Fibroblast of mammary gland (primary cell): ENCODE measurements at regions not wholly inside any gene's neighbourhood (a gene's known extent, or its start where the extent isn't known, plus 50 kb on each side); places are given as distances from the start of the nearest gene placed in this dataset.

Experiments
- DNase-seq: peaks from one replicate; pipeline ENCODE4 v3.0.0-alpha.2; 2010; ENCODE audit warnings: low read depth
- H3K4me3 ChIP-seq: 2 replicates; pipeline ENCODE4 v1.5.1; 2011; ENCODE audit warnings: low read depth, mild to moderate bottlenecking, low read length, moderate library complexity; ENCODE audit not compliant: control insufficient read depth
- CTCF ChIP-seq: conservative IDR thresholded peaks from 2 replicates; pipeline ENCODE4 v1.5.1; 2011; ENCODE audit warnings: low read depth, low read length, inconsistent platforms; ENCODE audit not compliant: control insufficient read depth, insufficient read depth

GRCh38 chr6:69593706-69594105 lies 203.1 kb downstream of the LMBRD1 start:
- no peak for TF ChIP-seq CTCF
- no peak for DNase-seq
- H3K4me3 ChIP-seq: no peak overlapping the region

GRCh38 chr6:69589626-69590025 lies 207.2 kb downstream of the LMBRD1 start:
- no peak overlapping the region for H3K4me3 ChIP-seq
- TF ChIP-seq CTCF: no peak
- no peak for DNase-seq

- TF ChIP-seq CTCF: no peak
Observed at GRCh38 chr6:69584913-69585729, 211.7 kb downstream of the LMBRD1 start.

GRCh38 chr6:69584536-69584912 lies 212.3 kb downstream of the LMBRD1 start:
- H3K4me3 ChIP-seq: no peak overlapping the region
- no peak for TF ChIP-seq CTCF
- DNase-seq: no peak

More at GRCh38 chr6:69584913-69585729, 211.7 kb downstream of the LMBRD1 start:
- no peak overlapping the region for H3K4me3 ChIP-seq
- DNase-seq: no peak

- no peak for DNase-seq
- no peak for TF ChIP-seq CTCF
- no peak overlapping the region for H3K4me3 ChIP-seq
Observed at GRCh38 chr6:69581581-69581980, 215.2 kb downstream of the LMBRD1 start.

GRCh38 chr6:69580706-69581105 lies 216.1 kb downstream of the LMBRD1 start:
- TF ChIP-seq CTCF: no peak
- no peak for DNase-seq
- no peak overlapping the region for H3K4me3 ChIP-seq

GRCh38 chr6:69578361-69578890 lies 218.4 kb downstream of the LMBRD1 start:
- TF ChIP-seq CTCF: no peak
- DNase-seq: no peak

More at GRCh38 chr6:69578361-69578890, 218.4 kb downstream of the LMBRD1 start:
- no peak overlapping the region for H3K4me3 ChIP-seq
